ENCODE measurements at regions not wholly inside any gene's neighbourhood (a gene's known extent, or its start where the extent isn't known, plus 50 kb on each side); places are given as distances from the start of the nearest gene placed in this dataset.

DNA sequence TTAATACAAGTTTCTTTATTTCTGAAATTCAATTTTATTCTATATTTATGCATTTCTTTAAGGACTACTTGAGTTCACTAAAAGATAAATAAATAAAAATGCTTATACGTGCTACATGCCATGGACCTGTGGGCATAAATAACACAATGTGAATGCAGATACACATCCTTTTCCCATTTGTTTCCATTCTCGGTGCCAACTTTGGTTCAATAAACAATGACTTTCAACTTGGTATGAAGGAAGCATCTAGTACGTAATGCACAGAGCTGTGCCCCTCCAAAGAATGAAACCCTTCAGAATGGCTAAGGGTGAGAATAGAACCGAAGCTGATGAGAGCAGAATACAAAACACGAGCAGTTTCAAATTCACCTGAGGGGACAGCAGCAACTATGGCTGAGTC is 409.3 kb downstream of the MTX2 start:
- TF ChIP-seq, protein P1, sequence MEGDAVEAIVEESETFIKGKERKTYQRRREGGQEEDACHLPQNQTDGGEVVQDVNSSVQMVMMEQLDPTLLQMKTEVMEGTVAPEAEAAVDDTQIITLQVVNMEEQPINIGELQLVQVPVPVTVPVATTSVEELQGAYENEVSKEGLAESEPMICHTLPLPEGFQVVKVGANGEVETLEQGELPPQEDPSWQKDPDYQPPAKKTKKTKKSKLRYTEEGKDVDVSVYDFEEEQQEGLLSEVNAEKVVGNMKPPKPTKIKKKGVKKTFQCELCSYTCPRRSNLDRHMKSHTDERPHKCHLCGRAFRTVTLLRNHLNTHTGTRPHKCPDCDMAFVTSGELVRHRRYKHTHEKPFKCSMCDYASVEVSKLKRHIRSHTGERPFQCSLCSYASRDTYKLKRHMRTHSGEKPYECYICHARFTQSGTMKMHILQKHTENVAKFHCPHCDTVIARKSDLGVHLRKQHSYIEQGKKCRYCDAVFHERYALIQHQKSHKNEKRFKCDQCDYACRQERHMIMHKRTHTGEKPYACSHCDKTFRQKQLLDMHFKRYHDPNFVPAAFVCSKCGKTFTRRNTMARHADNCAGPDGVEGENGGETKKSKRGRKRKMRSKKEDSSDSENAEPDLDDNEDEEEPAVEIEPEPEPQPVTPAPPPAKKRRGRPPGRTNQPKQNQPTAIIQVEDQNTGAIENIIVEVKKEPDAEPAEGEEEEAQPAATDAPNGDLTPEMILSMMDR (conservative IDR thresholded peaks at IDR 0.05; ENCODE audit: low read depth, low read length) = no peak
- TF ChIP-seq EZH2 (IDR thresholded peaks at IDR 0.05; ENCODE audit: borderline replicate concordance, low read depth, low read length, poor library complexity, severe bottlenecking) = no peak
